HEK293T (cell line): ENCODE measurements at regions not wholly inside any gene's neighbourhood (a gene's known extent, or its start where the extent isn't known, plus 50 kb on each side); places are given as distances from the start of the nearest gene placed in this dataset.

Experiments used
- CTBP1 ChIP-seq: fragments of 450-650 bp; IDR thresholded peaks from 2 replicates; pipeline ENCODE4 v1.6.1; 2016; ENCODE audit warnings: borderline replicate concordance
- ELF4 ChIP-seq: fragments of 450-650 bp; IDR thresholded peaks from 2 replicates; pipeline ENCODE4 v1.6.1; 2017; ENCODE audit warnings: antibody characterized with exemption
- FOXK2 ChIP-seq: fragments of 450-650 bp; IDR thresholded peaks from 2 replicates; pipeline ENCODE4 v1.6.1; 2016; ENCODE audit warnings: mild to moderate bottlenecking
- FOXM1 ChIP-seq: fragments of 450-650 bp; IDR thresholded peaks from 2 replicates; pipeline ENCODE4 v1.6.1; 2017; ENCODE audit warnings: mild to moderate bottlenecking, borderline replicate concordance
- SP1 ChIP-seq: fragments of 450-650 bp; IDR thresholded peaks from 2 replicates; pipeline ENCODE4 v1.6.1; 2017

DNA sequence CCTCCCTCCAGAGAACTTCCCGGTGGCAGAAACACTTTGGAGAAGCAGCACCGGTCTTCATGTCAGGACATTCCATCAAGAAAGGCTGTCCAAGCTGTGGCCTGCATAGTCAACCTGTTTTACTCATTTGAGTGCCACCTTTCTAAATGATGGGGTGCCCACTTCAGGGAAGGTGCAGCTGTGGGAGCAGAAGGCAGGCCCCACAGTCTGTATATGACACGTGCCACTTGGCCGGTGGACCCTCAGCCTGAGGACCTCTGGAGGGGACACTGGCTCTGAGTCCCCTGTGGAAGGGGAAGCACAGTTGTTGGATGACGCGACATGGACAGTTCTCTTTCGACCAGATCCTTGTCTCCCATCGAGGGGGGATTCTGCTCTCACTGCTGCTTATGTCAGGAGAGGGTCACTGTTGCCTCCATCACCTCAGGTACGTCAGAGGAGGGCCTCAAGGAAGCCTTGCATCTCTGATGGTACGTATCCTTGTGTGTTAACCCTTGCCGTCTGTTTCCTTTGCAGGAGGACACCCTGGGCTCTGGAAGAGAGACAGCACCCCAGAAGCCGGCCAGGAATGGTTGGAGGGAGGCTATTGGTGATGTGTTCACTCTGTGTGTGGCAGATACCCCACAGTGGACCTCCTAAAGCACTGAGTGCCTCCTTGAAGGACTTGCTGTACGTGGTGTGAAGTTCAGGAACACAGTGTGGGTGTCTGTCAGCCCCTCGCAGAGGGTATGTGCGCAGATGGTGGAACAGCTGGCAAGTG lies 132.1 kb upstream of the RTL1 start:
- TF ChIP-seq FOXM1 (no peak), FOXK2 (no peak), CTBP1 (no peak), SP1 (no peak), ELF4 (no peak)
